ENCODE measurements at regions not wholly inside any gene's neighbourhood (a gene's known extent, or its start where the extent isn't known, plus 50 kb on each side); places are given as distances from the start of the nearest gene placed in this dataset.

GRCh38 chr6:44059359-44060346, 67.6 kb downstream of the MRPL14 start:
- TF ChIP-seq CTCF (IDR thresholded peaks at IDR 0.05), result no peak
- TF ChIP-seq POLR2AphosphoS5 (IDR thresholded peaks at IDR 0.05; ENCODE audit: low read depth, low read length), result no peak
- TF ChIP-seq SIN3A (IDR thresholded peaks at IDR 0.05; ENCODE audit: borderline replicate concordance, insufficient read depth, low read depth, low read length), result no peak
- no peak for TF ChIP-seq REST (IDR thresholded peaks at IDR 0.05; ENCODE audit: insufficient read depth in 1 of 2, low read depth in 2 of 2, low read length in 1 of 2)

Data from Panc1 (cell line).